ENCODE measurements at regions not wholly inside any gene's neighbourhood (a gene's known extent, or its start where the extent isn't known, plus 50 kb on each side); places are given as distances from the start of the nearest gene placed in this dataset.

- TF ChIP-seq CTCF (IDR thresholded peaks at IDR 0.05; ENCODE audit: low read depth, low read length) (no peak), EZH2phosphoT487 (IDR thresholded peaks at IDR 0.05; ENCODE audit: low read depth) (no peak)
These were observed 169.8 kb downstream of the CYYR1 start for GRCh38 chr21:26403321-26403720.

All from OCI-LY3 (cell line).